Prostate gland (tissue), 2 donors: ENCODE measurements at regions not wholly inside any gene's neighbourhood (a gene's known extent, or its start where the extent isn't known, plus 50 kb on each side); places are given as distances from the start of the nearest gene placed in this dataset.

ENCODE experiments used
- DNase-seq: peaks from one replicate; pipeline ENCODE4 v3.0.0-alpha.2; 2019; ENCODE audit warnings: low spot score
- H3K27ac ChIP-seq, 2 donors: fragments of 200-600 bp; sonication (generic); 2 replicates each; pipeline ENCODE4 v1.5.1; 2017 to 2019
- H3K27me3 ChIP-seq: fragments of 200-600 bp; sonication (generic); replicated peaks from 2 replicates; pipeline ENCODE4 v1.5.1; 2019; ENCODE audit not compliant: insufficient read depth
- H3K36me3 ChIP-seq, 2 donors: fragments of 200-600 bp; sonication (generic); 1 replicate in 1 of 2; 2 replicates in 1 of 2; pipeline versions ENCODE4 v1.5.1 to v1.8.1; 2017 to 2019
- H3K4me1 ChIP-seq: fragments of 200-600 bp; sonication (generic); replicated peaks from 2 replicates; pipeline ENCODE4 v1.5.1; 2019
- H3K4me3 ChIP-seq, 2 donors: fragments of 200-600 bp; sonication (generic); 2 replicates each; pipeline ENCODE4 v1.5.1; 2017 to 2019
- H3K9me3 ChIP-seq: fragments of 200-600 bp; sonication (generic); 2 replicates; pipeline ENCODE4 v1.5.1; 2017
- POLR2A ChIP-seq: fragments of 450-650 bp; IDR thresholded peaks from one replicate; pipeline ENCODE4 v1.6.1; 2016; ENCODE audit warnings: antibody characterized with exemption, mild to moderate bottlenecking
- POLR2AphosphoS5 ChIP-seq: sonication (generic); formaldehyde crosslinking; IDR thresholded peaks from one replicate; pipeline ENCODE4 v1.6.1; 2017; ENCODE audit warnings: antibody characterized with exemption
- WGBS: methylation state at CpG from one replicate; pipeline ENCODE4 v1.1.5; 2018; 5-methylcytosine and 5-hydroxymethylcytosine counted together
- intact Hi-C: fragments of 100-400 bp; cut with DNase I; formaldehyde crosslinking; loops from one replicate; pipeline ENCODE4 v1.14.2; 2022
- TF ChIP-seq, protein P1 (sequence below), 4 experiments: fragments of 200-600 bp in 2 of 4; fragments of 450-650 bp in 2 of 4; sonication (generic) in 2 of 4; IDR thresholded peaks; 1 replicate in 3 of 4; 2 replicates in 1 of 4; pipeline ENCODE4 v1.5.1; 2016 to 2019; ENCODE audit warnings: antibody characterized with exemption in 4 of 4, mild to moderate bottlenecking in 2 of 4, moderate library complexity in 2 of 4

- Histone ChIP-seq H3K4me3 (no peak overlapping the region), H3K4me1 (no peaks in the 10 kb centered on the region), H3K27me3 (no peaks in the 10 kb centered on the region), H3K27ac (no peak overlapping the region), H3K36me3 (no peaks in the 10 kb centered on the region), H3K9me3 (no peaks in the 10 kb centered on the region)
- 72% methylated on average over 3 of the region's 3 CpGs for WGBS
- intact Hi-C loops, result loop anchor here (5.0 kb wide), 2 partner anchors 69 to 484 kb away; no protein-coding TSS in a partner anchor
- TF ChIP-seq, protein P1, sequence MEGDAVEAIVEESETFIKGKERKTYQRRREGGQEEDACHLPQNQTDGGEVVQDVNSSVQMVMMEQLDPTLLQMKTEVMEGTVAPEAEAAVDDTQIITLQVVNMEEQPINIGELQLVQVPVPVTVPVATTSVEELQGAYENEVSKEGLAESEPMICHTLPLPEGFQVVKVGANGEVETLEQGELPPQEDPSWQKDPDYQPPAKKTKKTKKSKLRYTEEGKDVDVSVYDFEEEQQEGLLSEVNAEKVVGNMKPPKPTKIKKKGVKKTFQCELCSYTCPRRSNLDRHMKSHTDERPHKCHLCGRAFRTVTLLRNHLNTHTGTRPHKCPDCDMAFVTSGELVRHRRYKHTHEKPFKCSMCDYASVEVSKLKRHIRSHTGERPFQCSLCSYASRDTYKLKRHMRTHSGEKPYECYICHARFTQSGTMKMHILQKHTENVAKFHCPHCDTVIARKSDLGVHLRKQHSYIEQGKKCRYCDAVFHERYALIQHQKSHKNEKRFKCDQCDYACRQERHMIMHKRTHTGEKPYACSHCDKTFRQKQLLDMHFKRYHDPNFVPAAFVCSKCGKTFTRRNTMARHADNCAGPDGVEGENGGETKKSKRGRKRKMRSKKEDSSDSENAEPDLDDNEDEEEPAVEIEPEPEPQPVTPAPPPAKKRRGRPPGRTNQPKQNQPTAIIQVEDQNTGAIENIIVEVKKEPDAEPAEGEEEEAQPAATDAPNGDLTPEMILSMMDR (IDR thresholded peaks at IDR 0.05), result no peak
- TF ChIP-seq POLR2AphosphoS5 (no peak), POLR2A (no peak)
- DNase-seq, result no peak
Observed at GRCh38 chr6:56841381-56841749, 113.5 kb upstream of the BEND6 start.

- Histone ChIP-seq H3K4me3 (no peak overlapping the region), H3K36me3 (no peaks in the 10 kb centered on the region), H3K4me1 (no peaks in the 10 kb centered on the region), H3K27me3 (no peaks in the 10 kb centered on the region), H3K27ac (no peak overlapping the region), H3K9me3 (no peaks in the 10 kb centered on the region)
- intact Hi-C loops, result loop anchor here (5.0 kb wide), 2 partner anchors 68 to 483 kb away; no protein-coding TSS in a partner anchor
- DNase-seq, result no peak
- 58% methylated on average over 6 of the region's 6 CpGs for WGBS
- TF ChIP-seq, protein P1 (IDR thresholded peaks at IDR 0.05), result no peak
- TF ChIP-seq POLR2A, result no peak
- no peak for TF ChIP-seq POLR2AphosphoS5
Observed at GRCh38 chr6:56840467-56841380, 114.2 kb upstream of the BEND6 start.

GRCh38 chr6:56839533-56840183 is 115.2 kb upstream of the BEND6 start:
- no peak for DNase-seq
- 88% methylated on average over 6 of the region's 6 CpGs for WGBS
- no peaks in the 10 kb centered on the region for H3K9me3 ChIP-seq
- no peaks in the 10 kb centered on the region for H3K36me3 ChIP-seq
- TF ChIP-seq, protein P1 (IDR thresholded peaks at IDR 0.05), result no peak
- no peak for TF ChIP-seq POLR2A
- TF ChIP-seq POLR2AphosphoS5, result no peak
- H3K4me3 ChIP-seq, result no peak overlapping the region
- H3K4me1 ChIP-seq, result no peaks in the 10 kb centered on the region
- no peaks in the 10 kb centered on the region for H3K27me3 ChIP-seq
- H3K27ac ChIP-seq, result no peak overlapping the region
- intact Hi-C loops, result loop anchor here (5.0 kb wide), 2 partner anchors 67 to 482 kb away; no protein-coding TSS in a partner anchor

DNA sequence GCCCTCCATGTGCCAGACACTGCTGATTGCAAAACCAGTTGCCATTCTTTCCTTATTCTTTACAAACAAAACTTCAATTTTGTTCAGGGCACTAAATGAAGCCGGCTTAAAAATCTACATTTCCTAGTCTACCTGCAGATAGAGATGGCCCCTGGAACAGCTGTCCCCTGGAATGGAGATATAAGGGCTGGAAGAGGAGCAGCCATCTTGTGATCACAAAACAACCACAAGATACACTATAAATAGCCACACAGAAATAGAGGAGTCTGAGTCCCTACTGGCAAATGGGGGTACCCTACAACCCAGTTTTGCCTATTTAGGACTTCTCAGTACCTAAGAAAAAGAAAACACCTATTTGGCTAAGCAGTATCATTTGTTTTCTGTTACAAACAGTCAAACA is 115.9 kb upstream of the BEND6 start:
- intact Hi-C loops, result no loop called here
- no peaks in the 10 kb centered on the region for H3K27me3 ChIP-seq
- H3K27ac ChIP-seq, result no peak overlapping the region
- WGBS, result 96% methylated on average over 1 of the region's 1 CpG
- no peak overlapping the region for H3K4me3 ChIP-seq
- H3K4me1 ChIP-seq, result no peaks in the 10 kb centered on the region
- no peaks in the 10 kb centered on the region for H3K36me3 ChIP-seq
- no peak for TF ChIP-seq POLR2A
- TF ChIP-seq, protein P1 (IDR thresholded peaks at IDR 0.05), result no peak
- TF ChIP-seq POLR2AphosphoS5, result no peak
- no peak for DNase-seq
- no peaks in the 10 kb centered on the region for H3K9me3 ChIP-seq
